ENCODE measurements at regions not wholly inside any gene's neighbourhood (a gene's known extent, or its start where the extent isn't known, plus 50 kb on each side); places are given as distances from the start of the nearest gene placed in this dataset.

GRCh38 chr3:28649266-28649665 is 300.6 kb upstream of the AZI2 start:
- DNase-seq = no peak

DNA sequence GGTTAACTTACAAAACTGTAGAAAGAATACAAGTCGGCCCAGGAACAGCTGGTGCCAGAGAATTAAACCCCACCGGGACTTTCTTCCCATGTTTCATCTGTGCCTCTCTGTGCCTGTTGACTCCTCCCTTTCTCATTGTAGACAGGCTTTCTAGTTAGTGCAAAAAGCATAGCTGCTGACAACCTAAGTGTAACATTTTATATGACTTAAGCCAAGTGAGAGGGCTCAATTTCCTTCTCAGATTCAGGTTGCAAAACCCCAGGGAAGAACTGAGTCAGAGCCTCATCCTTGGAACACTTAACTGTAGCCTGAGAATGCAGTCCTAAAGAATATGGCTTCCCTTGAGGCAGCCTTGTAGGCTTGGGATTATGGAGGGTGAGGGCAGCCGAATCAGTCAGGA is 302.5 kb upstream of the AZI2 start:
- DNase-seq = no peak

- no peak for DNase-seq
Measured at GRCh38 chr3:28664123-28664522, 315.5 kb upstream of the AZI2 start.

DNA sequence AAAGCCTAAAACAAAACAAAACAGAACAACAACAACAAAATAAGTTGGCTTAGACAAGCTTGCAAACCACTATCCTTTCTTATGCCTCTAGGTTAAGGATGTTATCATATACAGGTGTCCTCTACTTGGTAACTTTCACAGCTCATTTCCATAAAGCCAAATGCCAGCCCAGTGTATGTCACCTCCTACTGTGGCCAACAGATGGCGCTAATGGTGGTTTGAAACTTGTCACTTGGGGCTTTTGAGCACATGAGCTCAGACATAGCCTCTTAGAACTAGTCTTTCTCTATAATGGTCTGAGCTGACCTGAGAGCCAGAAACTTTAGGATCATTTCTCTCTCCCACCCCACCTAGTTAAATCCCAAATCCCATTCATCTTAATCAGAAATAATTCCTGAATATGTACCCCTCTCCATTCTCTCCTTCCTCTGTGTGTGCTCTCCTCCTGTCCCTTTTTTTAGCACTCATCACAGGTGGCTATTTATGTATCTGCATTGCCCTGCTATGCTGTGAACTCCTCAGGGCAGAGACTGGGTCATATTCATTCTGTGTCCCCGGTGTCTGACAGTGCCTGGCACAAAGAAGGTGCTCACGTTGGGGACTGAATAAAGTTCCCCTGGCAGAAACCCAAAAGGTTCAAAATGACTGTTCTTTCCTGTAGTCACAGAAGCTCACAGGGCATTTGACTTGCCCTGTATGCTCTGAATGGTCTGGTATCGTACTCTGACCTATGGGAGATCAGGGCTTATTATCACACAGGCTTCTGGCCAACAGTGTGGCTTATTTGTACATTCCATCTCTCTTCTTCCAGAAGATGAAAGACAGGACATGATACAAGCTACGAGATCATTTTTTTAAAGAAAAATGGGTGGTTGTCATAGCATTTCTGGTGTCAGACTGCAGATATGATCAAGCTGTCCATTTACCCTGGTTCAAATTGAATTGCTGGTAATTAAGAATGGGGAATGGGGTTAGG is 319.3 kb upstream of the AZI2 start:
- peak; percentile 64 for DNase-seq

- no peak for DNase-seq
Measured at GRCh38 chr3:28669870-28670269, 321.2 kb upstream of the AZI2 start.

DNA sequence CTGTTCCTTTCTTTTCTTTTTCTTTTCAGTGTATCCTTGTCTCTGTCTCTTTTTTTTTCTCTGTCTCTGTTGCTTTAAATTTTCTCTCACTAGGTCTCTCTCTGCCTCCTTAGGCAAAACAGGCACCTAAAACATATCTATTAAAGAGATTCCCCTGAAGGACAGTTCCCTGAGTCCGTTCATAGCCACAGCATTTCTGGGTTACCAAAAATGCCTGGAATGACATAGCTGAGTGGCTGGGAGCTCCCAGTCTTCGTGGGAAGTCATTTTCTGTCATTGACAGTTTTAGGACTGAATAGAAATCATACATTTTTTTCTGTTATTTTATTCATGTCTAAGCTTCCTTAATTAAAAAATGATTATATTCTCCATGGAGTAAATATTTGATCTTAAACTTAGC is 323.8 kb upstream of the AZI2 start:
- DNase-seq = no peak

DNA sequence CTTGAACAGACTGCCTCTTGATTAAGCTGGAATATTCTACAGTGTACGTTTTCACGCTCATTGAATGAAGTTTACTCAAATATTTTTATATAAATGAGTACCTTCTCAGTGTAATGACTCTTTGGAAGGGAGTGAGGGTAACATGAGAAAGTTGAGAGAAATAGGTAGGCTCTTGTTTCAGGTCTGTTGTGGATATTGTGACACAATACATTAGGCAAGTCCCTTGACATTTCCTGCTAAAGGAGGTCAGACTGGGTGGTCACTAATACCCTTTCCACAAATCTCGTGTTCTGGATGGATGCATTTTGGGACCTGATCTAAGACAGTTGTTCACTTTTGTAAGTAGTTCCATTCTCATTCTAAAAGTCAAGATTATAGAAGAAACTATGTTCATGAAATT is 324.8 kb upstream of the AZI2 start:
- DNase-seq = no peak

- no peak for DNase-seq
Measured at GRCh38 chr3:28674212-28674611, 325.6 kb upstream of the AZI2 start.

DNA sequence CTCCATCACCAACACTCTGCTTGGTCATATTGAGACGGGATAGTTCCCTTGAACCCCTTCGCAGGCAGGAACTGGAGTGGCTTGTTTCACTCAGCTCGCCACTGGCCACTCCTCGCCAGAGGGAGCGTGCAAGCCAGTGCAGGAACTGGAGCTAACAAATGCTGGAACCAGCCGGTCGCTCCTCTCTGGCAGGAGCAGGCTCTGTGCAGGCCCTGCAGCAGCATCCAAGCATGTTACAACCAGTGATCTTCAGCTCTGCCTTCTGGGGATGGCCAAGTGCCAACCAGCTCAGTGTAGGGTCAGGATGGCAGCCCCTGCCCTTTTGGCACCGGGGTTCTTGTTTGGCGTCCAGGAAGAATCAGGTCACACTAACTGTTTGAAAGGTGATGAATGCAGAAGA is 329.0 kb upstream of the AZI2 start:
- DNase-seq = no peak

DNA sequence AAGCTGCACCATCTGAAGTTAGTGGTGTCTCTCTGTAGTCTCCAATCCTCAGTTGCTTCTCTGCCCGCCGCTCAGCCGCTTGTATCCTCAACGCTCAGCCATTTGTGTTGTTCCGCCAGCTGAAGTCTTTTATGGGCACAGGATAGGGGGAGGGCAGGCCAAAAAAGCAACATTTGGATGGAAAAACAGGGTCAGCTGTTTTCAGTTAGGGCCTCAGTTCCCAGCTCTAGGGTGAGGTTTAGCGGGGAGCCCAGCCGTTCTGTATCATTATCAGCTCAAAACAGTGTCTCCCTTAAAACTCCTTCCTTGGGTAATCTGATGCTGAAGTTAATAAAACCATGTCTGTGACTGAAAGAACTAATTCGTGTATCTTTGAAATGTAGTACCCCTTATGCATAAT is 329.5 kb upstream of the AZI2 start:
- DNase-seq = no peak

DNA sequence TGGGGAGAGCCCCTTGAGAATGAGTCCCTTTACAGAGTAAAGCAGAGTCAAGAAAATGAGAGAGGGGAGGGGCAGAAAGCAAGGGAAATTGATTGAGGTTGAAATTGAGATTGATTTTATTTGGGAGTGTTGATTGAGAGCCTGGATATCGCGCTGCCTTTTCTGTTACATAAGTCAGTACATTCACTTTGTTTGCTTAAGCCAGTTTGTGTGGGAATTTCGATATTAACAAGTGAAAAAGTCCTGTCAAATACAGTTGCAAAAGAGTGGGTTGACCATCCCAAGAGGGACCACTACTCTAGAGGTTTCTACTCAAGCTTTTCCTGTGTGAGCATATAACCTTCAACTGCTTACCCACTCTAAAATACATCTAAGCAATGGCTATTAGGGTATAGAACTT is 331.4 kb upstream of the AZI2 start:
- DNase-seq = no peak

GRCh38 chr3:28682121-28682520 is 333.5 kb upstream of the AZI2 start:
- DNase-seq = no peak

DNA sequence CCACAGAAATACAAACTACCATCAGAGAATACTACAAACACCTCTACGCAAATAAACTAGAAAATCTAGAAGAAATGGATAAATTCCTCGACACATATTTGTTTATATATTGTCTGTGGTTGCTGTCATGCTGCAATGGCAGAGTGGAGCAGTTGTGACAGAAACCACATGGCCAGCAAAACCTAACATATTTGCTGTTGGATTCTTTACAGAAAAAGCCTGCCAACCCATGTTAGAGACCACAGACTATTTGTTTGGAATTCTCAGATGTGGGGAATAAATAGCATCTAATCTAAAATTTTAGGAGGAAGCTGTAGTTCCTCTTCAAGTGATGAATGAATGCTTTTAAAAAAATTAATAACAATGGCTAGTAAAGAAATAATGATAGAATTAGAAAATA is 341.6 kb upstream of the AZI2 start:
- no peak for DNase-seq

GRCh38 chr3:28698706-28699105 is 350.1 kb upstream of the AZI2 start:
- DNase-seq = no peak

DNA sequence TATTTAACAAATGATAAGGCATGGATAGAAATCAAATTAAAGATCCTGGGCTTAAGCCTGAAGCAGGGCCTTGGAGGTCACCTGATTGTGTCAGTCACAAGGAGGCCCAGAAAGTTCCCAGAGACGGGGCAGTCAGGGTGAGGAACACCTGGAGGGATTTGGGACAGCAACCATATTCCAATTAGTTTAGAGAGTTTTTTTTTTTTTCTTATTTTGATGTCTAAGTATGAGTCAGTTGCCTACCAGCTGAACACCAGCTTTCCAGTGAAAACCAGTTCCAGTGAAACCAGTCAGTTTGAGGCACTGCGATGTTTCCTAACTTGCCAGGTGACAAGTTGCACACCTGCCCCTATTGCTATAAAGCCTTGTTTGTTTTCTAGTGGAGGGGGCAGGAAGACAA is 350.7 kb upstream of the AZI2 start:
- no peak for DNase-seq

DNA sequence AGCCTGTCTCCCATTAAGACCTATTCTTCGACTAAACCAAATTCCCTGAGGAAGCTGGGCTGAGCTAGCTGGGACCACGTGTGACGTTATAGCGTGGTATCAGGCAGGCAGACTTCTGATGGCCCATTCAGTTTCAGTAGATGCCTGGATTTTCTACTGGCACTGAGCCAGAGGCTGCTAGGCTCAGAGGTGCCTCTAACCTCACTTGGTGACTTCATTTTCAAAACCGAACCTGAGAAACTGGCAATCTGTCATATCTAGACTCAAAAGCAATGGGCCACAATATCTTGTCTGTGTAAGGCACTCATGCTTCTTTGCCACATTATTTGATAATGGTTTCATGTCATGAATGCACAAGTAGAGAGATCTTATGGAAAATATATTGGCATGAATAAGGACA is 352.1 kb upstream of the AZI2 start:
- DNase-seq = no peak

DNA sequence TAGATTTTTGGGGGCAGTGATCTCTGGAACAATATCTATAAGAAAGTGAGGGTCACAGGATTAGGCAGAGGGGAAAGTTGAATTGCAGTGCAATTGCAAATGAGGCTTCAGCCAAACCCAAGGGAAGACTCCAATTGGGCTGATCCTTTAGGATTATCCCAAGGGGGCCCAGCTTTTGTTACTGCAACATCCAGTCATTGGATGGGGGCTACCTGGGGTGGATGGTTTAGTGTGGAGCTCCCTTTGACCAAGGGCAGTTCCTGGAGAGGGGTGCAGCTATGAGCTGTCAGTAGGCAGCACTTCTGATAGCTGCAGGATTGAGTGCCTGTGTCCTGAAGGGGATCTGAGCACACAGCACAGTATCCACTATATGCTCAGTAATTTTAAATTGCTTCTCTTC is 355.2 kb upstream of the AZI2 start:
- no peak for DNase-seq

- no peak for DNase-seq
Measured at GRCh38 chr3:28711293-28711692, 362.7 kb upstream of the AZI2 start.

DNA sequence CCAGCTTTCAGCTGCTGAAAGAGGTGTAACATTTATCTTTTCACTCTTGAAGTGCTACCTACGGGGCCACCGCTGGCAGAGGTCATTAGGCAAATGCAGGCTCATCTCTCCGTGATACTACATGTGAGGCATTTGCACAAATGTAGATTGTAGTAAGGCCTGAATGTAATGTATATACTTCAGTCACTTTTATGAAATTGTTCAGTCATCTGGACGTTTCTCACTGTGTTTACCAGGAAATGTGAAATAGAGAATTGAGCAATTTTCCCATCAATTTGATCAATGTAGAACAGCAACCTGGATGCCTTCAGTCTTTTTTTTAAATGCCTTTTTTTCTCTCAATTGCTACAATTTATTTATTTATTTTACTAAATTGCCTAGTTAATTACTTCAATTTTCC is 368.3 kb upstream of the AZI2 start:
- no peak for DNase-seq

- DNase-seq = no peak
Measured at GRCh38 chr3:28718074-28718849, 369.6 kb upstream of the AZI2 start.

GRCh38 chr3:28726840-28727239 is 378.2 kb upstream of the AZI2 start:
- peak; percentile 20 for DNase-seq

DNA sequence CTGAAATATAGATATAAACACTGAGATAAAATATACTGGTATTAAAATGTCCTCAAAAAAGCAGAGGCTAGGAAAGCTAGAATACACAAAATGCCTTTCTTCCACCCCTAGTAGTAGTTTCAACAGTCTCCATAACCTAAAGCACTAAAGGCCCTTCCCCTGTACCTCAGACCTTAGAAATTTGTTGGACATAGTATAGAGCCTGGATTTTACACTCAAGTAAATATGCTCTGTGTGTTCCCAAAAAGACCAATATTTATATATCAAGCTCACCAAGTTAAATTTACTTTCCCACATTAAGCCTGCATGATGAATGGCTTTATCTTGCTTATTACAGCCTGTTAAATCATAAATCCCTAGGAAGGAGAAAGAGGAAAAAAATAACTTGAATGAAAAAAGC is 378.7 kb upstream of the AZI2 start:
- DNase-seq = no peak

DNA sequence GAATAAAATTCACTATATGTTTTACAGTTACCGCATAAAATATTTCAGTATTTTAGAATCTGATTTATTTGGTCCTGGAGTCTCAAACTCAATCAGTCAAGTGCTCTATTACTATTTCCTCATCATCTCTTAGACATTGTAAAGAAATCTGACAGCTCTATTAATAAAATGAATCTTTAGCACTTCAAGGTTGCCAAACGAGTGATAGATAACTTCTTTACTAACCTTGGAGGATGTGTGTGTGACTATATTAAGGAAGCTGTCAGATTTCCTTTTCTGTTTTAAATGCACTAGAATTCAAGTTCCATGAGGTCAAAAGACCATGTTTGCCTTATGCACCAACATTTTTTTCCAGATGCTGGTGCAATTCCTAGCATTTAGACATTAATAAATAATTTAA is 389.8 kb upstream of the AZI2 start:
- no peak for DNase-seq

GRCh38 chr3:28739647-28740046 is 391.0 kb upstream of the AZI2 start:
- DNase-seq = no peak
